ENCODE measurements at regions not wholly inside any gene's neighbourhood (a gene's known extent, or its start where the extent isn't known, plus 50 kb on each side); places are given as distances from the start of the nearest gene placed in this dataset.

- TF ChIP-seq ZNF274 (IDR thresholded peaks at IDR 0.05; ENCODE audit: low read depth, low read length) = no peak
- TF ChIP-seq YY1 (IDR thresholded peaks at IDR 0.05; ENCODE audit: insufficient read depth, insufficient read length) = no peak
- TF ChIP-seq SUZ12 (IDR thresholded peaks at IDR 0.05; ENCODE audit: extremely low read depth, insufficient read depth, insufficient read length) = no peak
Measured at GRCh38 chr13:73800011-73800410, 334.2 kb downstream of the KLF12 start.
